ENCODE measurements at regions not wholly inside any gene's neighbourhood (a gene's known extent, or its start where the extent isn't known, plus 50 kb on each side); places are given as distances from the start of the nearest gene placed in this dataset.
"Not testable (repeated sequence)": the region's sequence is repeated elsewhere in the genome, so short reads cannot be mapped to it uniquely, and the experiment has no call there.

GRCh38 chrX:82764521-82764920 lies 743.6 kb upstream of the POU3F4 start:
- FAIRE-seq: no peak
- intact Hi-C loops (cut with DNase I): no loop called here
- Histone ChIP-seq H3K36me3 (no peaks in the 10 kb centered on the region), H3K27ac (no peak overlapping the region), H3K4me3 (no peak overlapping the region), H3K27me3 (no peaks in the 10 kb centered on the region), H3K4me1 (no peaks in the 10 kb centered on the region), H3K9me3 (no peaks in the 10 kb centered on the region)
- ATAC-seq: no peak
- DNase-seq: no peak
- no peak for TF ChIP-seq CTCF (IDR thresholded peaks at IDR 0.05)
- 67 to 71% methylated on average over 2 of the region's 2 CpGs for WGBS, 2 donors

- Histone ChIP-seq H3K27ac (no peak overlapping the region), H3K36me3 (no peaks in the 10 kb centered on the region), H3K27me3 (no peaks in the 10 kb centered on the region), H3K9me3 (no peaks in the 10 kb centered on the region), H3K4me3 (no peak overlapping the region), H3K4me1 (no peaks in the 10 kb centered on the region)
- intact Hi-C loops (cut with DNase I): no loop called here
- 46 to 57% methylated on average over 1 of the region's 1 CpG for WGBS, 2 donors
- TF ChIP-seq CTCF (IDR thresholded peaks at IDR 0.05): no peak
- ATAC-seq (no peak), DNase-seq (no peak), FAIRE-seq (no peak)
Measured at GRCh38 chrX:82765811-82766210, 742.3 kb upstream of the POU3F4 start.

GRCh38 chrX:82775426-82775825 lies 732.7 kb upstream of the POU3F4 start:
- intact Hi-C loops (cut with DNase I): no loop called here
- H3K36me3 ChIP-seq: no peaks in the 10 kb centered on the region
- ATAC-seq (no peak), FAIRE-seq (no peak), DNase-seq (no peak)
- H3K9me3 ChIP-seq: no peaks in the 10 kb centered on the region
- H3K4me1 ChIP-seq: no peaks in the 10 kb centered on the region
- WGBS, 2 donors: 56 to 58% methylated on average over 3 of the region's 3 CpGs
- no peak overlapping the region for H3K27ac ChIP-seq
- no peaks in the 10 kb centered on the region for H3K27me3 ChIP-seq
- no peak overlapping the region for H3K4me3 ChIP-seq
- TF ChIP-seq CTCF (IDR thresholded peaks at IDR 0.05): no peak

GRCh38 chrX:82782014-82782413 lies 726.1 kb upstream of the POU3F4 start:
- H3K27me3 ChIP-seq: no peaks in the 10 kb centered on the region
- DNase-seq: no peak
- ATAC-seq: no peak
- H3K4me3 ChIP-seq: no peak overlapping the region
- intact Hi-C loops (cut with DNase I): no loop called here
- no peaks in the 10 kb centered on the region for H3K4me1 ChIP-seq
- H3K27ac ChIP-seq: no peak overlapping the region
- no peak for TF ChIP-seq CTCF (IDR thresholded peaks at IDR 0.05)
- no peaks in the 10 kb centered on the region for H3K36me3 ChIP-seq
- 41 to 49% methylated on average over 4 of the region's 4 CpGs for WGBS, 2 donors
- no peak for FAIRE-seq
- H3K9me3 ChIP-seq: no peaks in the 10 kb centered on the region

- H3K36me3 ChIP-seq; H3K27me3 ChIP-seq; H3K9me3 ChIP-seq; H3K4me3 ChIP-seq; ATAC-seq; H3K4me1 ChIP-seq; DNase-seq; FAIRE-seq; intact Hi-C loops (cut with DNase I); H3K27ac ChIP-seq: not testable (repeated sequence)
- 70 to 76% methylated on average over 5 of the region's 5 CpGs for WGBS, 2 donors
Measured at GRCh38 chrX:82812902-82813301, 695.2 kb upstream of the POU3F4 start.

GRCh38 chrX:82813671-82814078 lies 694.4 kb upstream of the POU3F4 start:
- ATAC-seq (peak in 3 of 4 donors; percentile 71 to 85 (median 78)), DNase-seq (no peak), FAIRE-seq (no peak)
- Histone ChIP-seq H3K4me3 (no peak overlapping the region), H3K27ac (peak overlapping the region in 1 of 4 donors; percentile 8), H3K4me1 (no peaks in the 10 kb centered on the region), H3K9me3 (no peaks in the 10 kb centered on the region), H3K36me3 (no peaks in the 10 kb centered on the region), H3K27me3 (peaks cover 0 to 9% (median 0%) of the 10 kb centered on the region in 4 donors)
- no peak for TF ChIP-seq CTCF (IDR thresholded peaks at IDR 0.05)
- WGBS, 2 donors: 6 to 12% methylated on average over 1 of the region's 1 CpG
- intact Hi-C loops (cut with DNase I): no loop called here

Data from pancreas (tissue), 10 donors.